ENCODE measurements at regions not wholly inside any gene's neighbourhood (a gene's known extent, or its start where the extent isn't known, plus 50 kb on each side); places are given as distances from the start of the nearest gene placed in this dataset.
"Not testable (repeated sequence)": the region's sequence is repeated elsewhere in the genome, so short reads cannot be mapped to it uniquely, and the experiment has no call there.

DNA sequence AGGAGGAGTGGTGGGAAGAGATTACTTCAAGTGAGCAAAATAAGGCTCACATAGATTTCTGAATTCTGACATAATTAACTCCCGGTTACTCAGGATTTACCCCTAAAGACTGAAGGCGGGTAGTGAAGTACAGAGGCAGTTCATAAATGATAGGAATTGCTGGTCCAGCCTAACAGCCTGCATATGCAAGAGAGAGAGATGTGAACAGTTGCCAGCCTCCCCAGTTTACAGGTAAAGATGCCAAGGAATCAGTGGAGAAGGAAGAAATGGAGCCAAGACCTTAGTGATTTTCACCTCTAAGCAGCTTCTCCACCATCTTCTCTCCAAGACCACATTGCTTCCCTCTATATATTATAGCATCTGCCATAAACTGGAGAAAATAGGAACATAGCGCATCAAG lies 91.8 kb upstream of the THUMPD2 start:
- Histone ChIP-seq H3K4me3 (no peak overlapping the region), H3K27me3 (replicated peaks; ENCODE audit: insufficient read depth) (no peaks in the 10 kb centered on the region), H3K4me1 (replicated peaks) (no peaks in the 10 kb centered on the region), H3K27ac (no peak overlapping the region), H3K9me3 (no peaks in the 10 kb centered on the region), H3K36me3 (no peaks in the 10 kb centered on the region)
- TF ChIP-seq POLR2AphosphoS5 (IDR thresholded peaks at IDR 0.05), result no peak
- WGBS, result 70% methylated on average over 3 of the region's 3 CpGs
- no peak for DNase-seq (ENCODE audit: low spot score)
- intact Hi-C loops (cut with DNase I), result no loop called here

DNA sequence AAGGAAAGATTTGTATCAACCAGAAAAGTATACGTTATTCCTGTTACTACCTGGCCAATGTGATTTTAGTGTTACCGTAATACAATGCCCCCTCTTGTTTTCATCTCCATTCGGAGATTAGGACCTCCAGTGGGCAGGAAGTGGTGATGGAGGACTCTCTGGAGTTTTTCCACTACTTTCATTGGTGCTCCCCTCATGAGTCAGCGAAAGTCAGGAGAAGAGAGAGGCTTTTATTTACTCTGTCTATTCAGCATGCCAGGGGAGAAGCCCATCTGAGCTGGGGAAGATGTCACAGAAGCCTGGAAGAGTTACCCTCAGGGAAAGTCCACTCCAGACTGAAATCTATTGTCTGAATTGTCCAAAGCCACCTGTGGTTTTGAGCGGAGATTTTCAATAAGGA lies 88.2 kb upstream of the THUMPD2 start:
- Histone ChIP-seq H3K36me3 (no peaks in the 10 kb centered on the region), H3K27ac (no peak overlapping the region), H3K9me3 (no peaks in the 10 kb centered on the region), H3K27me3 (replicated peaks; ENCODE audit: insufficient read depth) (no peaks in the 10 kb centered on the region), H3K4me3 (no peak overlapping the region), H3K4me1 (replicated peaks) (no peaks in the 10 kb centered on the region)
- no peak for DNase-seq (ENCODE audit: low spot score)
- intact Hi-C loops (cut with DNase I), result no loop called here
- TF ChIP-seq POLR2A (IDR thresholded peaks at IDR 0.05) (no peak), POLR2AphosphoS5 (IDR thresholded peaks at IDR 0.05) (no peak)
- TF ChIP-seq, protein P1, sequence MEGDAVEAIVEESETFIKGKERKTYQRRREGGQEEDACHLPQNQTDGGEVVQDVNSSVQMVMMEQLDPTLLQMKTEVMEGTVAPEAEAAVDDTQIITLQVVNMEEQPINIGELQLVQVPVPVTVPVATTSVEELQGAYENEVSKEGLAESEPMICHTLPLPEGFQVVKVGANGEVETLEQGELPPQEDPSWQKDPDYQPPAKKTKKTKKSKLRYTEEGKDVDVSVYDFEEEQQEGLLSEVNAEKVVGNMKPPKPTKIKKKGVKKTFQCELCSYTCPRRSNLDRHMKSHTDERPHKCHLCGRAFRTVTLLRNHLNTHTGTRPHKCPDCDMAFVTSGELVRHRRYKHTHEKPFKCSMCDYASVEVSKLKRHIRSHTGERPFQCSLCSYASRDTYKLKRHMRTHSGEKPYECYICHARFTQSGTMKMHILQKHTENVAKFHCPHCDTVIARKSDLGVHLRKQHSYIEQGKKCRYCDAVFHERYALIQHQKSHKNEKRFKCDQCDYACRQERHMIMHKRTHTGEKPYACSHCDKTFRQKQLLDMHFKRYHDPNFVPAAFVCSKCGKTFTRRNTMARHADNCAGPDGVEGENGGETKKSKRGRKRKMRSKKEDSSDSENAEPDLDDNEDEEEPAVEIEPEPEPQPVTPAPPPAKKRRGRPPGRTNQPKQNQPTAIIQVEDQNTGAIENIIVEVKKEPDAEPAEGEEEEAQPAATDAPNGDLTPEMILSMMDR (IDR thresholded peaks at IDR 0.05), result no peak
- 88% methylated on average over 5 of the region's 5 CpGs for WGBS

DNA sequence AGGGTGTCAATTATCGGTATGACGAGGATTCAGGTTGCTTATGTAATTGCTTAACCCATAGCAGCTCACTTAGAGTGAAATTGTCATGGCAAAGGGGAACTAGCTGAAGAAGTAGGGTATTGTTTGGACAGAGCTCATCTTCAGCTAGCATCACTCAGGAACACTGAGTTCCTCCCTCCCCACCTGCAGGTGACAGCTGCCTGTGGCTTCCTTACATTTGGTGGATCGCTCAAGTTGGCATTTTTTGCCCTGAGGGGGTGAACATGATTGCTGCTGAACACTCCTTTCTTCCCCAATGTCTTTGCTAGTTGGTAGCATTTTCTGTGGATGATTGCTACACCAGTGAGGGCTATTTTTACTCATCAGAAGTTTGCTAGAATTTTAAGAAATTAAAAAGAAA lies 86.7 kb upstream of the THUMPD2 start:
- no peak for DNase-seq (ENCODE audit: low spot score)
- TF ChIP-seq, protein P1 (IDR thresholded peaks at IDR 0.05), result no peak
- no peak for TF ChIP-seq POLR2AphosphoS5 (IDR thresholded peaks at IDR 0.05)
- no peak for TF ChIP-seq POLR2A (IDR thresholded peaks at IDR 0.05)

DNA sequence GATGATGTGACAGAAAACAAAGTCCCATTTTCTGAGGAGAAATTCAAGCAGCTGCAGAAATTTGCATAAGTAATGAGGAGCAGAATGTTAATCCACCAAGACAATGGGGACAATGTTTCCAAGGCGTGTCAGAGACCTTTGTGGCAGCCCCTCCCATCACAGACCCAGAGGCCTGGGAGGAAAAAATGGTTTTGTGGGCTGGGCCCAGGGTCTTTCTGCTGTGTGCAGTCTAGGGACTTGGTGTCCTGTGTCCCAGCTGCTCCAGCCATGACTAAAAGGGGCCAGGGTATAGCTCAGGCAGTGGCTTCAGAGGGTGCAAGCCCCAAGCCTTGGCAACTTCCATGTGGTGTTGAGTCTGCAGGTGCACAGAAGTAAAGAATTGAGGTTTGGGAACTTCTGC lies 84.6 kb upstream of the THUMPD2 start:
- H3K4me1 ChIP-seq (replicated peaks); DNase-seq (ENCODE audit: low spot score); H3K36me3 ChIP-seq; H3K4me3 ChIP-seq; H3K27ac ChIP-seq; intact Hi-C loops (cut with DNase I); H3K27me3 ChIP-seq (replicated peaks; ENCODE audit: insufficient read depth); H3K9me3 ChIP-seq: not testable (repeated sequence)
- 100% methylated on average over 1 of the region's 1 CpG for WGBS

More for the DNA sequence above, 86.7 kb upstream of the THUMPD2 start:
- intact Hi-C loops (cut with DNase I), result no loop called here
- no peaks in the 10 kb centered on the region for H3K27me3 ChIP-seq (replicated peaks; ENCODE audit: insufficient read depth)
- no peaks in the 10 kb centered on the region for H3K9me3 ChIP-seq
- WGBS, result 79% methylated on average over 3 of the region's 3 CpGs
- H3K36me3 ChIP-seq, result no peaks in the 10 kb centered on the region
- H3K27ac ChIP-seq, result no peak overlapping the region
- no peak overlapping the region for H3K4me3 ChIP-seq
- H3K4me1 ChIP-seq (replicated peaks), result no peaks in the 10 kb centered on the region

DNA sequence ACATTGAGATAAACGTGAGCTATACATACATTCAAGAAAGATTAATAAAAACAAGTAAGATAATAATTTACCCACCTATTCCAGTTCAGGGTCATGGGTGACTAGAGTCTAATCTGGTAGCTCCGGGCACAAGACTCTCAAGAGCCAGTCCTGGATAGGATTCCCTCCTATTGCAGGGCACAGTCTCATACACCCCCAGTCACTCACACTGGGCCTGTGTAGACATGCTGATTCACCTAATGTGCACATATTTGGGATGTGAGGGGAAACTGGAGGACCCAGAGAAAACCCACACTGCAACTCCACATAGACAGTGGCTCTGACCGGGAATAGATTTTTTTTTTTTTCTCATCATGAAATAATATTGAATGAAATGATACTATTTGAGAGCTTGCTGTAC lies 81.5 kb upstream of the THUMPD2 start:
- no peaks in the 10 kb centered on the region for H3K36me3 ChIP-seq
- 81% methylated on average over 3 of the region's 3 CpGs for WGBS
- intact Hi-C loops (cut with DNase I), result no loop called here
- H3K4me3 ChIP-seq, result no peak overlapping the region
- no peak for DNase-seq (ENCODE audit: low spot score)
- H3K27me3 ChIP-seq (replicated peaks; ENCODE audit: insufficient read depth), result no peaks in the 10 kb centered on the region
- TF ChIP-seq POLR2AphosphoS5 (IDR thresholded peaks at IDR 0.05), result no peak
- TF ChIP-seq POLR2A (IDR thresholded peaks at IDR 0.05), result no peak
- TF ChIP-seq, protein P1 (IDR thresholded peaks at IDR 0.05), result no peak
- H3K4me1 ChIP-seq (replicated peaks), result no peaks in the 10 kb centered on the region
- no peaks in the 10 kb centered on the region for H3K9me3 ChIP-seq
- no peak overlapping the region for H3K27ac ChIP-seq

DNA sequence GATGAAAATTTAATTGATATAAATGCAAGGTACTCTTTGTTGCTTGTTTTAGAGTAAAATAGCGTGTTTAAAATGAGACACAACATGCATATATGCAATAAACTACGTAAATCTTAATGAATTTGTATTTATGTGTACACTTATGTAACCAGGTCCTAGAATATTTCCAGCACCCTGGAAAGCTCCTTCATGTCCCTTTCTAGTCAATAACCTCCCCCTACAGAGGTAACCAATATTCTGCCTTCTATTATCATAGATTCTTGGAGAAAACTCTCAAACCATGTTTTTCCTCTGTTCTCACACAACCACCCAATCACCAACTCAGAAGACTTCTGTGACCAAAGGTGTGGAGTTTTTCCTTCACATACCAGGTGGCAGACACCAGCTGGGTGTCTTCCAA lies 79.6 kb upstream of the THUMPD2 start:
- Histone ChIP-seq H3K4me1 (replicated peaks) (no peaks in the 10 kb centered on the region), H3K36me3 (no peaks in the 10 kb centered on the region), H3K9me3 (no peaks in the 10 kb centered on the region), H3K4me3 (no peak overlapping the region), H3K27ac (no peak overlapping the region), H3K27me3 (replicated peaks; ENCODE audit: insufficient read depth) (no peaks in the 10 kb centered on the region)
- 82% methylated on average over 2 of the region's 2 CpGs for WGBS
- no peak for DNase-seq (ENCODE audit: low spot score)
- TF ChIP-seq POLR2AphosphoS5 (IDR thresholded peaks at IDR 0.05), result no peak
- TF ChIP-seq, protein P1 (IDR thresholded peaks at IDR 0.05), result no peak
- no peak for TF ChIP-seq POLR2A (IDR thresholded peaks at IDR 0.05)
- intact Hi-C loops (cut with DNase I), result no loop called here
